HL-60 (cell line): ENCODE measurements at regions not wholly inside any gene's neighbourhood (a gene's known extent, or its start where the extent isn't known, plus 50 kb on each side); places are given as distances from the start of the nearest gene placed in this dataset.

Source experiments
- DNase-seq, 2 experiments: peaks; one replicate each; pipeline ENCODE4 v3.0.0-alpha.2; 2010 to 2020; ENCODE audit warnings: low read depth in 1 of 2, low spot score in 1 of 2
- H3K27ac ChIP-seq: fragments of 250-450 bp; sonication (Bioruptor Pico); replicated peaks from 2 replicates; pipeline ENCODE4 v1.5.1; 2020; ENCODE audit warnings: mild to moderate bottlenecking, moderate library complexity
- H3K27me3 ChIP-seq: fragments of 250-450 bp; sonication (Bioruptor Pico); 2 replicates; pipeline ENCODE4 v1.5.1; 2021; ENCODE audit warnings: mild to moderate bottlenecking, moderate library complexity; ENCODE audit not compliant: insufficient read depth, poor library complexity, severe bottlenecking
- H3K4me3 ChIP-seq: replicated peaks from 2 replicates; pipeline ENCODE4 v1.5.1; 2011; ENCODE audit warnings: mild to moderate bottlenecking, control low read depth, low read length; ENCODE audit not compliant: insufficient read depth
- GABPA ChIP-seq: IDR thresholded peaks from 2 replicates; pipeline ENCODE4 v1.6.1; 2012; ENCODE audit warnings: low read depth
- POLR2AphosphoS5 ChIP-seq: IDR thresholded peaks from 2 replicates; pipeline ENCODE4 v1.6.1; 2012; ENCODE audit warnings: low read depth
- SPI1 ChIP-seq: IDR thresholded peaks from 2 replicates; pipeline ENCODE4 v1.6.1; 2012; ENCODE audit warnings: low read depth, mild to moderate bottlenecking, borderline replicate concordance
- TF ChIP-seq, protein P1 (sequence below): IDR thresholded peaks from one replicate; pipeline ENCODE4 v1.5.1; 2011; ENCODE audit warnings: low read length, control low read depth, inconsistent platforms; ENCODE audit not compliant: insufficient read depth
- TF ChIP-seq, protein P2 (sequence below): IDR thresholded peaks from 2 replicates; pipeline ENCODE4 v1.6.1; 2012; ENCODE audit warnings: low read depth; ENCODE audit not compliant: insufficient replicate concordance

DNA sequence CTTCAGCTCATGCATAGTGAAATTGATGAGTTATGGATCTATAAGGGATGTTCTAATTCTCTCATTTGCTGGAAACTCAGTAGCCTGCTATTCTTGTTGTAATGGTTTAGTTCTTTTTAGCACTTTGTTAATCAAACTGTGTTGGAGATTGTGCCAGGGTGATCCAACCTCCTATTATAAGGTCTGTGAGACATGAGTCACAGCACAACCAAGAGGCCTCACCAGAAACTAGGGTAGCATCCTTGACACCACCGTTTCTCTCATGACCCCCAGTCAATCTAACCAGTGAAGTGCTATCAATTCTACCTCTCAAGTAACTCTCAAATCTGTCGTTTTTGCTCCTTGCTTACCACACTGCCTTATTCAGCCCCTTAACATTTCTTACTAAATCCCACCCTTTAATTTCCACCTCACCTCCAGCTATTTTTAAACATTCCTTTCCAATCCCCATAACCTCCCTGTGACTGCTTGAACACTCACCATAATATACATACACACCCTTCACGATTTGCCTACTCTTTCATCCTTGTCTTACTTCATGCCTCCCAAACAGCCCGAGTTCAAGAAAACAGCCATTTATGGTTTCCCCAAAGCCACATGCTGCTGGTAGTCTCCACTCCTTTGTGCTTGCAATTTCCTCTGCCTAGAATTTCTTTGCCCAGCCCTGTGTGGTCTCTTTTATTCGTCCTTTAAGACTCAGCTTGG is 53.9 kb upstream of the NUDT4 start:
- DNase-seq: no peak
- Histone ChIP-seq H3K27me3 (no peaks in the 10 kb centered on the region), H3K27ac (no peak overlapping the region), H3K4me3 (no peak overlapping the region)
- TF ChIP-seq SPI1 (no peak), POLR2AphosphoS5 (no peak), GABPA (no peak)
- TF ChIP-seq, protein P1, sequence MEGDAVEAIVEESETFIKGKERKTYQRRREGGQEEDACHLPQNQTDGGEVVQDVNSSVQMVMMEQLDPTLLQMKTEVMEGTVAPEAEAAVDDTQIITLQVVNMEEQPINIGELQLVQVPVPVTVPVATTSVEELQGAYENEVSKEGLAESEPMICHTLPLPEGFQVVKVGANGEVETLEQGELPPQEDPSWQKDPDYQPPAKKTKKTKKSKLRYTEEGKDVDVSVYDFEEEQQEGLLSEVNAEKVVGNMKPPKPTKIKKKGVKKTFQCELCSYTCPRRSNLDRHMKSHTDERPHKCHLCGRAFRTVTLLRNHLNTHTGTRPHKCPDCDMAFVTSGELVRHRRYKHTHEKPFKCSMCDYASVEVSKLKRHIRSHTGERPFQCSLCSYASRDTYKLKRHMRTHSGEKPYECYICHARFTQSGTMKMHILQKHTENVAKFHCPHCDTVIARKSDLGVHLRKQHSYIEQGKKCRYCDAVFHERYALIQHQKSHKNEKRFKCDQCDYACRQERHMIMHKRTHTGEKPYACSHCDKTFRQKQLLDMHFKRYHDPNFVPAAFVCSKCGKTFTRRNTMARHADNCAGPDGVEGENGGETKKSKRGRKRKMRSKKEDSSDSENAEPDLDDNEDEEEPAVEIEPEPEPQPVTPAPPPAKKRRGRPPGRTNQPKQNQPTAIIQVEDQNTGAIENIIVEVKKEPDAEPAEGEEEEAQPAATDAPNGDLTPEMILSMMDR: no peak
- TF ChIP-seq, protein P2, sequence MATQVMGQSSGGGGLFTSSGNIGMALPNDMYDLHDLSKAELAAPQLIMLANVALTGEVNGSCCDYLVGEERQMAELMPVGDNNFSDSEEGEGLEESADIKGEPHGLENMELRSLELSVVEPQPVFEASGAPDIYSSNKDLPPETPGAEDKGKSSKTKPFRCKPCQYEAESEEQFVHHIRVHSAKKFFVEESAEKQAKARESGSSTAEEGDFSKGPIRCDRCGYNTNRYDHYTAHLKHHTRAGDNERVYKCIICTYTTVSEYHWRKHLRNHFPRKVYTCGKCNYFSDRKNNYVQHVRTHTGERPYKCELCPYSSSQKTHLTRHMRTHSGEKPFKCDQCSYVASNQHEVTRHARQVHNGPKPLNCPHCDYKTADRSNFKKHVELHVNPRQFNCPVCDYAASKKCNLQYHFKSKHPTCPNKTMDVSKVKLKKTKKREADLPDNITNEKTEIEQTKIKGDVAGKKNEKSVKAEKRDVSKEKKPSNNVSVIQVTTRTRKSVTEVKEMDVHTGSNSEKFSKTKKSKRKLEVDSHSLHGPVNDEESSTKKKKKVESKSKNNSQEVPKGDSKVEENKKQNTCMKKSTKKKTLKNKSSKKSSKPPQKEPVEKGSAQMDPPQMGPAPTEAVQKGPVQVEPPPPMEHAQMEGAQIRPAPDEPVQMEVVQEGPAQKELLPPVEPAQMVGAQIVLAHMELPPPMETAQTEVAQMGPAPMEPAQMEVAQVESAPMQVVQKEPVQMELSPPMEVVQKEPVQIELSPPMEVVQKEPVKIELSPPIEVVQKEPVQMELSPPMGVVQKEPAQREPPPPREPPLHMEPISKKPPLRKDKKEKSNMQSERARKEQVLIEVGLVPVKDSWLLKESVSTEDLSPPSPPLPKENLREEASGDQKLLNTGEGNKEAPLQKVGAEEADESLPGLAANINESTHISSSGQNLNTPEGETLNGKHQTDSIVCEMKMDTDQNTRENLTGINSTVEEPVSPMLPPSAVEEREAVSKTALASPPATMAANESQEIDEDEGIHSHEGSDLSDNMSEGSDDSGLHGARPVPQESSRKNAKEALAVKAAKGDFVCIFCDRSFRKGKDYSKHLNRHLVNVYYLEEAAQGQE: no peak

DNA sequence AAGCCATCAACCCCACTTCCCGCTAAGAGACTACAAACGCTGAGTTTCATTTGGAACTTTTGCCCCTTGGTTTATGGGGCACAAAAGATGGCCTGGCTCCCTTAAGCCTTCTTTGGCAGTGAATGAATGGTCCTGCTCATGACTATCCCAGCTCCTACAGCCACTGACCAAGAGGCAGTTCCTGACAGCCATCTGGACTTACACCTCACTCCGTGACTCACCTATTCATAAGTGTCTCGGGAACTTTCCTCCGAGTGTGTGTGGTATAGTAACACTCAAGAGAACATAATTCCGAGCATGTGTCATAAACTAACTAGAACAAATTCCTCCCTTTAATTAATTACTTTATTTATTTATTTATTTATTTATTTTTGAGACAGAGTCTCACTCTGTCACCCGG is 51.9 kb upstream of the NUDT4 start:
- no peak for DNase-seq
- H3K27ac ChIP-seq: no peak overlapping the region
- TF ChIP-seq POLR2AphosphoS5 (no peak), GABPA (no peak), SPI1 (no peak)
- TF ChIP-seq, protein P2: no peak
- TF ChIP-seq, protein P1: no peak
- no peaks in the 10 kb centered on the region for H3K27me3 ChIP-seq
- H3K4me3 ChIP-seq: no peak overlapping the region
